ENCODE measurements at regions not wholly inside any gene's neighbourhood (a gene's known extent, or its start where the extent isn't known, plus 50 kb on each side); places are given as distances from the start of the nearest gene placed in this dataset.

- no peak overlapping the region for H3K4me3 ChIP-seq (ENCODE audit: low read depth, low read length)
- TF ChIP-seq CTCF (IDR thresholded peaks at IDR 0.05; ENCODE audit: low read depth, low read length, missing control alignments) = no peak
- in situ Hi-C loops (cut with HindIII; ENCODE audit: low sequenced_read_pairs) = no loop called here
- no peak for DNase-seq (ENCODE audit: low read depth)
Measured at GRCh38 chr11:116360221-116360941, 412.4 kb downstream of the BUD13 start.

GRCh38 chr11:116357784-116358544, 414.8 kb downstream of the BUD13 start:
- DNase-seq (ENCODE audit: low read depth) = no peak

GRCh38 chr11:116356451-116356850, 416.3 kb downstream of the BUD13 start:
- no peak for TF ChIP-seq CTCF (IDR thresholded peaks at IDR 0.05; ENCODE audit: low read depth, low read length, missing control alignments)
- H3K4me3 ChIP-seq (ENCODE audit: low read depth, low read length) = no peak overlapping the region
- no peak for DNase-seq (ENCODE audit: low read depth)
- in situ Hi-C loops (cut with HindIII; ENCODE audit: low sequenced_read_pairs) = no loop called here

More at GRCh38 chr11:116357784-116358544, 414.8 kb downstream of the BUD13 start:
- TF ChIP-seq CTCF (IDR thresholded peaks at IDR 0.05; ENCODE audit: low read depth, low read length, missing control alignments) = peak; percentile 19
- no peak overlapping the region for H3K4me3 ChIP-seq (ENCODE audit: low read depth, low read length)
- in situ Hi-C loops (cut with HindIII; ENCODE audit: low sequenced_read_pairs) = no loop called here

- H3K4me3 ChIP-seq (ENCODE audit: low read depth, low read length) = no peak overlapping the region
- no peak for DNase-seq (ENCODE audit: low read depth)
- no peak for TF ChIP-seq CTCF (IDR thresholded peaks at IDR 0.05; ENCODE audit: low read depth, low read length, missing control alignments)
- in situ Hi-C loops (cut with HindIII; ENCODE audit: low sequenced_read_pairs) = no loop called here
Measured at GRCh38 chr11:116355104-116355503, 417.7 kb downstream of the BUD13 start.

GRCh38 chr11:116353589-116353988, 419.2 kb downstream of the BUD13 start:
- no peak overlapping the region for H3K4me3 ChIP-seq (ENCODE audit: low read depth, low read length)
- TF ChIP-seq CTCF (IDR thresholded peaks at IDR 0.05; ENCODE audit: low read depth, low read length, missing control alignments) = no peak
- DNase-seq (ENCODE audit: low read depth) = no peak
- in situ Hi-C loops (cut with HindIII; ENCODE audit: low sequenced_read_pairs) = no loop called here

- no peak for DNase-seq (ENCODE audit: low read depth)
- no peak for TF ChIP-seq CTCF (IDR thresholded peaks at IDR 0.05; ENCODE audit: low read depth, low read length, missing control alignments)
- H3K4me3 ChIP-seq (ENCODE audit: low read depth, low read length) = no peak overlapping the region
- in situ Hi-C loops (cut with HindIII; ENCODE audit: low sequenced_read_pairs) = no loop called here
Measured at GRCh38 chr11:116352881-116353280, 419.9 kb downstream of the BUD13 start.
